Superior temporal gyrus (tissue), 1 donor: ENCODE measurements at regions not wholly inside any gene's neighbourhood (a gene's known extent, or its start where the extent isn't known, plus 50 kb on each side); places are given as distances from the start of the nearest gene placed in this dataset.
A peak's percentile ranks its signal among the peaks of the same experiment; 100 is the strongest.
"Not testable (repeated sequence)": the region's sequence is repeated elsewhere in the genome, so short reads cannot be mapped to it uniquely, and the experiment has no call there.

ENCODE experiments used
- DNase-seq: peaks from one replicate; pipeline ENCODE4 v3.0.0-alpha.2; 2016; ENCODE audit errors: extremely low spot score

GRCh38 chr18:77329651-77330050 is 80.0 kb downstream of the GALR1 start:
- DNase-seq: no peak

GRCh38 chr18:77334876-77335275 is 85.2 kb downstream of the GALR1 start:
- no peak for DNase-seq

GRCh38 chr18:77337604-77338003 is 88.0 kb downstream of the GALR1 start:
- no peak for DNase-seq

- DNase-seq: no peak
Observed at GRCh38 chr18:77339093-77339492, 89.4 kb downstream of the GALR1 start.

DNA sequence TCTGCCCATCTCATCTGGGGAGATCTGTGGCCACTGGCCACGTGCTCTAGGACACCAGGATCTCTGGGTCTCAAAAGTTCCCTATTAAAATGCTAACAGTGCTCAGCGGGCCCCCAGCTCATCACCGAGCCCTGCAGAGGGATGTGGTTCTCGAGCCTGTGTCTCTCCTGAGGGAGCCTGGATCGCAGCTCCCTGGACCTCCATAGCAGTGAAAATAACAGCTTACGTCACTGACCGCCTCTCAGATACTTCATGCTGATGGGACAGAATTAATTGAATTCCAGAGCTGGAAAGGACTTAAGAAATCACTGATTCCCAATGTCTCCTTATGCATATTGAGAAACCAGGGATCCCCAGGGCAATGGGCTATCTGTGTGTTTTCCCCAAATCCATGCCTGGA is 90.0 kb downstream of the GALR1 start:
- no peak for DNase-seq

DNA sequence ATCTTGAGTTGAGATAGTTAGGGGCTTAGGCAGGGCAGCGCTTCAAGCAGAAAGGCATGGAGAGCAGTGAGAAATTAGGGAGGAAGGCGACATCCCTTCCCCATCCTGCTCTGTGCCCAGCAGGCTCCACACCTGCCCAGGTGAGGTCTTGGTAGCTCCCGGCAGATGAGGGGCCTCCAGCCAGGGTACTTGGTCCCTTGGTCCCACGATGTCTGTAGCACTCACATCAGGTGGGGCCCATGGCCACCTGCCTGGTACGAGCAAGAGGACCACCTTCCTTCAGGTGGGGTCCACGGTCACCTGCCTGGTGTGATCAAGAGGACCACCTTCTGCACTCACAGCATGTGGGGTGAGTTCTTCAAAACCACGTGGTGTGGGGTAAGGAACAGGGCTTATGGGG is 91.2 kb downstream of the GALR1 start:
- DNase-seq: no peak

DNA sequence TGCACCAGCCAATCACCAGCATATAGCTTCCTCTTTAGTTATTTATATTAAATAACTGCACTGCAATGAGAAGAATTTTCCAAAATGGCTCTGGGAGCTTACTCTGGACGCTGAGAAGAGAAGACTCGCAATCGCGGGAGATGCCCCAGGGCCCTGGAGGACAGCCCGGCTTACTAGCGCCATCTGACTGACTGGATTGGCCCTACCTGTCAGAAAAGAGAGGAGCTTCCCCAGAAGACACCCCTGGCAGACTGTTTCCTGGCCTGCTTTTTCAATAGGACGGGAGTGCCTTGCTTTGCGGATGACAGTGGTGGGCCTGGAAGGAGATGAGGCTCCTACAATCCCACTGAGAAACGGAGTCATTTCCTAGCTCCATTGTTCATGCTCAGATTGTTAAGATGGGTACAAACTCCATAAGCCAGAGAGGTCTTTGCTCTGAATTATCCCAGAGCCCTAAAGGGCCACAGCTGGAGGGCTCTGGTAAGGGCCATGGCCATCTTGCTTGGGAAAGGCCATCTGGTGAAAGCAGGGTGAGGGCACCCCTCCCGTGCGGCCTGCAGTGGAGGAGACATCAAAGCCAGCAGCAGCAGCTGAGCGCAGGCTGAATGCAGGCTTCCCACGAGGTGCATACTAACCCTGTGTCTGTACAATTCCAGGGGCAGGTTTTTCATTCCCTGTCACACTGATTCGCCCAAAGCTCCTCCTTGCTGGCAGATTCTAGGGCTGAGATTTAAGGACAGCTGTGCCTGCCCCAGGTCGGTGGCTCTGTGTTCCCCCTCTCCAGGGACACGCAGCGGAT is 92.1 kb downstream of the GALR1 start:
- DNase-seq: no peak

GRCh38 chr18:77342736-77343135 is 93.1 kb downstream of the GALR1 start:
- no peak for DNase-seq

GRCh38 chr18:77343846-77344510 is 94.3 kb downstream of the GALR1 start:
- no peak for DNase-seq

DNA sequence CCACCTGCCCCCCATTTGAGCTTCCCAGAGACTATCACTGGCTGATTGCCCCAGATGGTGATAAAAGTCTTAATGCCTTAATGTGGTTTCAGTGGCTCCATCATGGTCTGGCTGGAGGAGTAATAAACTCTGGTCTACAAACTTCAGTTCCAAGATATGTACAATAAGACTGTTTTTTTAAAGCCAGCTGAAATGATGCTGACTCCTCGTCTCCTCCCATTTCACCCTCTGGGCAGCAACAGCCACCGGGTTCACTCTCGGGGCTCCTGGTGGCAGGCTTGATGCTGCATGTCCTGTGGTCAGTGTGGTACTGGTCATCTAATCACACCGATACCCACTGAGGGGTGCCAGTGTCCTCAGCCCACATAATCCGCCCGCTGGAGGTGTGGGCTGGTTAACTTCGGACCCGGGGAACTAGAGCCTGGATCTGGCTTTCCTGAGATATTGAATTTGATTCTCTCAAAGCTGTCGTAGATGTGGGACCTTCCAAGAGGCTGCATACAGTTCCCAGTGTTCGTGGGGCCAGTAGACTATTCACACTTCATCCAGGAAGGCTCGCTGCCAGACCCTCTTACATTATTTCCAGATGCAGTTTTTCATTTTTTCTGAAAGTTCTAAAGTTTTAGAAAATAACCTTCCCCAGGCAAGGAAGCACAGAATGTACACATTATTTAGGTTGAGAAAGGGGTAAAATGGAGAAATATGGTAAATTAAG is 95.3 kb downstream of the GALR1 start:
- no peak for DNase-seq

GRCh38 chr18:77346208-77346810 is 96.7 kb downstream of the GALR1 start:
- no peak for DNase-seq

- DNase-seq: not testable (repeated sequence)
Observed at GRCh38 chr18:77353349-77353748, 103.7 kb downstream of the GALR1 start.

DNA sequence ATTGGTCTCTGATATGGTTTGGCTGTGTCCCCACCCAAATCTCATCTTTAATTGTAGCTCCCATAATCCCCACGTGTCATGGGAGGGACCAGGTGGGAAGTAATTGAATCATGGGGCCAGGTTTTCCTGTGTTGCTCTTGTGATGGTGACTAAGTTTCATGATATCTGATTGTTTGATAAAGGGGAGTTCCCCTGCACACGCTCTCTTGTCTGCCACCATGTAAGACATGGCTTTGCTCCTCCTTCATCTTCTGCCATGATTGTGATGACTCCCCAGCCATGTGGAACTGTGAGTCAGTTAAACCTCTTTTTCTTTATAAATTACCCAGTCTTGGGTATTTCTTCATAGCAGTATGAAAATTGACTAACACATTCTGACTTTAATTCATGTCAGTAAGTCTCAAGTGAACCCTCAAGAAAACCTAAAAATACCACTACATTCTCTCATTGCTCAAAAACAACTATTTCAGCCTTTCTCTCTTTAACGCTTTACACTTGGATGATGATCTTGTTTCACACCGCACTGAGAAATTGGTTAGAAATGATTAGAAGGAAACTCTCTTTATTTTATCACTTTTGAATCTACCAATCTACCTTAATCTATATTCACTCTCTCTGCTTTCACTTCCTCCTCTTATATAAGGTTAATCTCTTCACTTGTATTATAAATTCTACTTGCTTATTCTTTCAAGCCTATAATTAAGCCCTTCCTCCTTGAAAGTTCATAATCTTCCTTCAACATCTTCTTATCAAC is 110.1 kb downstream of the GALR1 start:
- DNase-seq: no peak

- no peak for DNase-seq
Observed at GRCh38 chr18:77360315-77361190, 110.9 kb downstream of the GALR1 start.

- DNase-seq: no peak
Observed at GRCh38 chr18:77361382-77361781, 111.7 kb downstream of the GALR1 start.

DNA sequence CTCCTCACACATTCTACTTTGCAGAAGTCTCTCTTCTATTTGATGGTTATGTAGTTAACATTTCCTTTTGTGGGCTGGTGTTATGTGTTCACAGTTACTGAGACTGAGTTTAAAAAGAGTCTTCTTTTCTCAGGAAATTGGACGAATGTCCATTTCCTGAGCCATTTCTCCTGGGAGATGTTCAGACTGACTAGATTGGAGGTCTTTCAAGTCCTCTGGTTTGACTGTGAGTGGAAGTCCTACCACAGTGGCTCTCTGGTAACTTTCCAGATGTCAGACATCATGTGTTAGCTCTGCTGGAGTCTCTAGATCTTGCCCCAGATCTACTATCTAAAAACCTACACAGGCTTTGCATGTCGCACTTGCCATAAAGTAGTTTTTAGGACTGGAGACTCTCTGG is 116.0 kb downstream of the GALR1 start:
- DNase-seq: peak; percentile 22

- peak; percentile 27 for DNase-seq
Observed at GRCh38 chr18:77366067-77366719, 116.5 kb downstream of the GALR1 start.

DNA sequence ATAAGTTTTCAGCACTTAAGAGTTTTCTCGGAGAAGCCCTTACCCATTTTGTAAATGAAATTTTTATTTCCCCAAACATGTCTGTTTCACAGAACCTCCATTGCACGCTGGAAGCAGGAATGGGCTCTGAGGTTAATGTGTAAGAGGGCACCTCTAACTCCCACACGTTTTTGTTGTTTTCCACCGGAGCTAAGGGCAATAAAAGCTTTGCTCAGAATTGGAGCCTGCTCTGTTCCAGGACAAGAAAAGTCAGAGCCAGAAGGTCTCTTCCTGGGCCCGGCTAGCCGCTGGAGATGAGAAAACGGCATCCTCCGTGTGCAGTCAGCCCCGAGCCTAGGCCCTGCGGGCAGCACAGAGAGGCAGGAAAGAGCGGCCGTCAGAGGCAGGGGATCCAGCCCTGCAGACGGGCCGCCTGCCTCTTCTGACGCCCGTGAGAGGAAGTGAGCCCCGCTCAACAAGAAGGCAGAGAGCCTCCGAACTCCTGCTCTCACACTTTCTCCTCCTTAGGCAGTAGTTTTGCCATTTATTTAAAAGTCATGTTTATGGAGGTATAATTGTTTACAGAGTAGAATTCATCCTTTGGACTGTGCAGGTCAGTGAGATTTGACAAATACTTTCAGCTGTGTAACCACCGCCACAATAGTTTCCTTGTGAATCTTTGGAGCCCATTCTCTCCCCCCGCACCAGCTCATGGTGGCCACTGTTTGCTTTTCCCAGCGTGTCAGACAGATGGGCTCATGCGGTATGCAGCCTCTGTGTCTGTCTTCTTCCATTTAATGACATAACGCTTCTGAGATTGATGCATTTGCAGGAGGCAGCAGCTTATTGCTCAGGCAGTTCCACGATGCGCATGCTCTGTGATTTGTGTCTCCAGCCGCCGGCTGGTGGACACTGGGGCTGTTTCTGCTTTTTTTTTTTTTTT is 117.3 kb downstream of the GALR1 start:
- peak; percentile 85 for DNase-seq

GRCh38 chr18:77369644-77370043 is 120.0 kb downstream of the GALR1 start:
- no peak for DNase-seq
